Body of pancreas (tissue), 4 donors: ENCODE measurements at regions not wholly inside any gene's neighbourhood (a gene's known extent, or its start where the extent isn't known, plus 50 kb on each side); places are given as distances from the start of the nearest gene placed in this dataset.

Experiments used
- POLR2A ChIP-seq, 3 donors: fragments of 450-650 bp; IDR thresholded peaks; one replicate each; pipeline ENCODE4 v1.6.1; 2016; ENCODE audit warnings: antibody characterized with exemption in 3 of 3, mild to moderate bottlenecking in 2 of 3
- TF ChIP-seq, protein P1 (sequence below), 7 experiments: fragments of 450-650 bp in 4 of 7; fragments of 200-600 bp in 3 of 7; sonication (generic) in 3 of 7; IDR thresholded peaks; one replicate each; pipeline ENCODE4 v1.5.1; 2016 to 2019; ENCODE audit warnings: antibody characterized with exemption in 7 of 7

DNA sequence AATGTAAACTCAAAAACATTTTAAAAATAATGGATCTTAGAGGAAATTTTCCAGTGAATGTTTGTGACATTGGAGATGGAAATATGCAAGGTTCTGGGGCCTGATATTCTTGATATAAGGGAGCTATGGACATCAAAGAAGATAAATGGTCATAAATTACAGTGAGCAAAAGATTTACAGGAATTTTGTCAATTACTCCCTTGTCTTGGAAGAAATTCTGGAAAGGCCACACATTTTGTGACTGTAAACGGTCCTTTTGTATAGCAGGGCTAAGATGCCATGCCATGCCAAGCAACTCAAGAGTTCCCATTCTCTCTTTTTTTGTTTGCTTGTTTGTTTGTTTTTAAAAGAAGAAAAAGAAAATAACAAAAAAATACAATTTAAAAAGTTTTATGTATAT, 1186.2 kb upstream of the CITED2 start:
- TF ChIP-seq, protein P1, sequence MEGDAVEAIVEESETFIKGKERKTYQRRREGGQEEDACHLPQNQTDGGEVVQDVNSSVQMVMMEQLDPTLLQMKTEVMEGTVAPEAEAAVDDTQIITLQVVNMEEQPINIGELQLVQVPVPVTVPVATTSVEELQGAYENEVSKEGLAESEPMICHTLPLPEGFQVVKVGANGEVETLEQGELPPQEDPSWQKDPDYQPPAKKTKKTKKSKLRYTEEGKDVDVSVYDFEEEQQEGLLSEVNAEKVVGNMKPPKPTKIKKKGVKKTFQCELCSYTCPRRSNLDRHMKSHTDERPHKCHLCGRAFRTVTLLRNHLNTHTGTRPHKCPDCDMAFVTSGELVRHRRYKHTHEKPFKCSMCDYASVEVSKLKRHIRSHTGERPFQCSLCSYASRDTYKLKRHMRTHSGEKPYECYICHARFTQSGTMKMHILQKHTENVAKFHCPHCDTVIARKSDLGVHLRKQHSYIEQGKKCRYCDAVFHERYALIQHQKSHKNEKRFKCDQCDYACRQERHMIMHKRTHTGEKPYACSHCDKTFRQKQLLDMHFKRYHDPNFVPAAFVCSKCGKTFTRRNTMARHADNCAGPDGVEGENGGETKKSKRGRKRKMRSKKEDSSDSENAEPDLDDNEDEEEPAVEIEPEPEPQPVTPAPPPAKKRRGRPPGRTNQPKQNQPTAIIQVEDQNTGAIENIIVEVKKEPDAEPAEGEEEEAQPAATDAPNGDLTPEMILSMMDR (IDR thresholded peaks at IDR 0.05) = no peak
- TF ChIP-seq POLR2A (IDR thresholded peaks at IDR 0.05) = no peak
